Thyroid gland (tissue), 4 donors: ENCODE measurements at regions not wholly inside any gene's neighbourhood (a gene's known extent, or its start where the extent isn't known, plus 50 kb on each side); places are given as distances from the start of the nearest gene placed in this dataset.
A peak's percentile ranks its signal among the peaks of the same experiment; 100 is the strongest.

Experiments used
- DNase-seq, 2 donors: peaks; one replicate each; pipeline ENCODE4 v3.0.0-alpha.2; 2019
- H3K27ac ChIP-seq, 3 donors: fragments of 200-600 bp; sonication (generic); 1 replicate in 2 of 3; 2 replicates in 1 of 3; pipeline ENCODE4 v1.5.1; 2016 to 2019; ENCODE audit warnings: mild to moderate bottlenecking in 1 of 3, moderate library complexity in 1 of 3
- H3K27me3 ChIP-seq: fragments of 200-600 bp; sonication (generic); one replicate; pipeline ENCODE4 v1.5.1; 2019
- H3K36me3 ChIP-seq, 2 donors: fragments of 200-600 bp; sonication (generic); one replicate each; pipeline ENCODE4 v1.5.1; 2016 to 2019
- H3K4me1 ChIP-seq, 2 donors: fragments of 200-600 bp; sonication (generic); one replicate each; pipeline ENCODE4 v1.5.1; 2017 to 2019
- H3K4me3 ChIP-seq, 3 donors: fragments of 200-600 bp; sonication (generic); replicated peaks in 1 of 3; 1 replicate in 2 of 3; 2 replicates in 1 of 3; pipeline ENCODE4 v1.5.1; 2016; ENCODE audit warnings: mild to moderate bottlenecking in 1 of 3
- H3K9me3 ChIP-seq: fragments of 200-600 bp; sonication (generic); one replicate; pipeline ENCODE4 v1.5.1; 2017
- POLR2A ChIP-seq, 2 donors: fragments of 450-650 bp; IDR thresholded peaks; one replicate each; pipeline ENCODE4 v1.6.1; 2017; ENCODE audit warnings: antibody characterized with exemption in 2 of 2, mild to moderate bottlenecking in 2 of 2, moderate library complexity in 1 of 2
- WGBS, 2 donors: methylation state at CpG; one replicate each; pipeline ENCODE4 v1.1.5; 2017; 5-methylcytosine and 5-hydroxymethylcytosine counted together
- intact Hi-C: fragments of 100-400 bp; cut with DNase I; formaldehyde crosslinking; loops from one replicate; pipeline ENCODE4 v1.15.1; 2023
- TF ChIP-seq, protein P1 (sequence below), 6 experiments: fragments of 200-600 bp in 3 of 6; fragments of 450-650 bp in 3 of 6; sonication (generic) in 3 of 6; IDR thresholded peaks; one replicate each; pipeline ENCODE4 v1.5.1; 2016 to 2019; ENCODE audit warnings: antibody characterized with exemption in 6 of 6, mild to moderate bottlenecking in 2 of 6, inconsistent platforms in 1 of 6, moderate library complexity in 1 of 6

DNA sequence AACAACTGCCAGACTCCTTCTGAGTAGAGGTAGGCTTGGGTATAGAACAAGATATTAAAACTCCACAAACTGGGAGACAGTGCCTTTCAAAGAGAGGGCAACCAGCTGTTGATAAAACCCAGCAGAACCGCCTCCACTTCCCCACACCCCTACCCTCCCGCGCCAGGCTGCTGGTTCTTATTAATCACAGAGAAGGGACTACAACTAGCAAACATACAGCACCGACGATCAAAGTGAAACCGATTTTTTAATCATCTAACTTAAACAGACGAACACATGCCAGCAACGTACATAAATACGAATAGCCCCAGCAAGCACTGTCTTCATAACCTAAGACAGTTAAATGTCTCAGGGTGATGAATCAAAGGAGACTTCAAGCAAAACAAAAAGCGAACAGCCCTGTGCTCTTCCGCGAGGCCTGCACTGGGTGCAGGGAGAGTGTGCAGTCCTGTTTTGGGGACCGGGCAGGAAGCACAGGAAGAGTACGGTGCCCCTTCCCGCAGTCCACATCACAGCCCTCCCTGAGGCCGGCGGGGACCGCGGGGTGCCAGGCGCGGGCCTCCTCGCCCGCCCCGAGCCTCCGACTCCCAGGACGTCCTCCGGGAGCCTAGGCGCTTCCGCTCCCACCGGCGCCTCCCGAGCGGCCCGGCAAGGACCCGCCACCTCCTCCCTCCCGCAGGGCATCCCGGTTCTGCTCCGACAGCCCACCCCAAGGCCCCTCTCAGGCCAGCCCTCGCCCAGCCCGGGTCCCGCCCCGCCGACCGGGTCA is 75.1 kb upstream of the VGLL4 start:
- peak overlapping the region; percentile 89 to 97 (median 95) for H3K27ac ChIP-seq
- intact Hi-C loops: no loop called here
- peak; percentile 8 to 12 for TF ChIP-seq POLR2A (IDR thresholded peaks at IDR 0.05)
- TF ChIP-seq, protein P1, sequence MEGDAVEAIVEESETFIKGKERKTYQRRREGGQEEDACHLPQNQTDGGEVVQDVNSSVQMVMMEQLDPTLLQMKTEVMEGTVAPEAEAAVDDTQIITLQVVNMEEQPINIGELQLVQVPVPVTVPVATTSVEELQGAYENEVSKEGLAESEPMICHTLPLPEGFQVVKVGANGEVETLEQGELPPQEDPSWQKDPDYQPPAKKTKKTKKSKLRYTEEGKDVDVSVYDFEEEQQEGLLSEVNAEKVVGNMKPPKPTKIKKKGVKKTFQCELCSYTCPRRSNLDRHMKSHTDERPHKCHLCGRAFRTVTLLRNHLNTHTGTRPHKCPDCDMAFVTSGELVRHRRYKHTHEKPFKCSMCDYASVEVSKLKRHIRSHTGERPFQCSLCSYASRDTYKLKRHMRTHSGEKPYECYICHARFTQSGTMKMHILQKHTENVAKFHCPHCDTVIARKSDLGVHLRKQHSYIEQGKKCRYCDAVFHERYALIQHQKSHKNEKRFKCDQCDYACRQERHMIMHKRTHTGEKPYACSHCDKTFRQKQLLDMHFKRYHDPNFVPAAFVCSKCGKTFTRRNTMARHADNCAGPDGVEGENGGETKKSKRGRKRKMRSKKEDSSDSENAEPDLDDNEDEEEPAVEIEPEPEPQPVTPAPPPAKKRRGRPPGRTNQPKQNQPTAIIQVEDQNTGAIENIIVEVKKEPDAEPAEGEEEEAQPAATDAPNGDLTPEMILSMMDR (IDR thresholded peaks at IDR 0.05): peak in 1 of 6 experiments; percentile 4
- no peaks in the 10 kb centered on the region for H3K27me3 ChIP-seq
- peak; percentile 59 to 69 for DNase-seq
- H3K36me3 ChIP-seq: no peaks in the 10 kb centered on the region
- H3K4me3 ChIP-seq: peak overlapping the region; percentile 41 to 91 (median 68)
- no peaks in the 10 kb centered on the region for H3K9me3 ChIP-seq
- WGBS, 2 donors: 0% methylated on average over 13 to 18 of the region's 44 CpGs
- peaks cover 20 to 31% of the 10 kb centered on the region in 2 donors for H3K4me1 ChIP-seq

DNA sequence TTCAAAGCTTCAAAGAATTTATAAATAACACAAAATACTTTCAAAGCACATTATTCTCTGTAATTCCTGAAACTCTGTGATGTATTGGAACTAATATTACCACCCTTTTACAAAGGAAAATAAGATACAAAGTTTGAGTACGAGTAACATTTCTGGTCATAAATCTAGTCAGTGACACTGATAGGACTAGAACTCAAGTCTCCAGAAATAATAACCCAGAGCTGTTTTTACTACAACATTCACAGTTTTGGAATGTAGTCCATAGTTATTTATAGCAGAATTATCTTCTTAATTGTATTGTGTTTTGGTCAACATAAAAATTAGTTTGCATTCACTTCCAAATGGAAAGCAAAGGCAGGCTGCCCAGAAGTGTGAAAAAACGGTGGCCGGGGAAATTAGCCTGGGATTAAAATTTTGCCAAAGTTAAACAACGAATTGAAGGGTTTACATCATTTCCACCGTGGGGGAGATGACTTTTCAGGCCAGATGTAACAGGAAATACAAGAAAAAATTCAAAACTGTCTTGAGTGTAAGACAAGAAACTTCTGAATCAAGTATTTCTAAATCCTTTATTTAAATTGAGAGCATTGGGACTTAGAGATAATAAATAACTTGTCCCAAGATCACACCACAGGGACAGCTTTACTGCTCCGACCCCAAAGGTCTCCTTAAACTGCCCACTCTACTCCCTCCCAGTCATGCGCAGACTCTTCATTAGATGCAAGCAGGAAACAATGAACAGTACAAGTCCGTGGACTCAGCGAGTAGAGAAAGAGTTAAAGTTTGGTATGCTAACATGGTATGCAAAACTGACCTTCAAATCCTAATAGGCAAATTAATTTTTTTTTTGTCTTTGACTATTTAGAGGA is 74.3 kb upstream of the VGLL4 start:
- H3K27ac ChIP-seq: peak overlapping the region; percentile 89 to 97 (median 95)
- no peak for TF ChIP-seq POLR2A (IDR thresholded peaks at IDR 0.05)
- TF ChIP-seq, protein P1 (IDR thresholded peaks at IDR 0.05): no peak
- 17 to 22% methylated on average over 9 of the region's 9 CpGs for WGBS, 2 donors
- intact Hi-C loops: no loop called here
- H3K27me3 ChIP-seq: no peaks in the 10 kb centered on the region
- peak overlapping the region in 2 of 3 donors; percentile 41 to 91 for H3K4me3 ChIP-seq
- no peaks in the 10 kb centered on the region for H3K36me3 ChIP-seq
- DNase-seq: no peak
- peaks cover 20 to 31% of the 10 kb centered on the region in 2 donors for H3K4me1 ChIP-seq
- no peaks in the 10 kb centered on the region for H3K9me3 ChIP-seq

DNA sequence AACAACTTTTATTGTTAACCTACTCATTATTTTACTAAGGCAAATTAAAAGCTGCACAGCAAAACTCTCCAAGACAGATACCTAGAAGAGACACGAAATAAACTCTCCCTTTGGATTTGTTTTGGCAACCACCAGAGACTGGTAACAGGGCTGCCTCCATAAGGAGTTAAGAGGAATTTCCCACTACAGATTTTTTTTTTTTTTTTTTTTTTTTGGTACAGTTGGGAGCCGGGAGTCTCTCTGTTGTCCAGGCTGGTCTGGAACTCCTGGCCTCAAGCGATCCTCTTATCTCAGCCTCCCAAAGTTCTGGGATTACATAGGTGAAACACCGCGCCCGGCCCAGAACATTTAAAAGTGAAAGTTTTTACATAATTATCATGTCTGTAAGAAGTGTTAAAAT is 73.6 kb upstream of the VGLL4 start:
- WGBS, 2 donors: 47 to 52% methylated on average over 6 of the region's 6 CpGs
- peak overlapping the region; percentile 13 to 95 (median 89) for H3K27ac ChIP-seq
- H3K4me3 ChIP-seq: no peak overlapping the region
- no peak for DNase-seq
- H3K9me3 ChIP-seq: no peaks in the 10 kb centered on the region
- peaks cover 20 to 31% of the 10 kb centered on the region in 2 donors for H3K4me1 ChIP-seq
- no peaks in the 10 kb centered on the region for H3K27me3 ChIP-seq
- TF ChIP-seq POLR2A (IDR thresholded peaks at IDR 0.05): no peak
- TF ChIP-seq, protein P1 (IDR thresholded peaks at IDR 0.05): no peak
- intact Hi-C loops: no loop called here
- no peaks in the 10 kb centered on the region for H3K36me3 ChIP-seq

GRCh38 chr3:11716573-11717290 is 73.0 kb upstream of the VGLL4 start:
- intact Hi-C loops: no loop called here
- H3K27me3 ChIP-seq: no peaks in the 10 kb centered on the region
- no peak for TF ChIP-seq POLR2A (IDR thresholded peaks at IDR 0.05)
- TF ChIP-seq, protein P1 (IDR thresholded peaks at IDR 0.05): no peak
- H3K9me3 ChIP-seq: no peaks in the 10 kb centered on the region
- DNase-seq: no peak
- H3K27ac ChIP-seq: peak overlapping the region in 2 of 3 donors; percentile 13 to 37
- H3K36me3 ChIP-seq: no peaks in the 10 kb centered on the region
- H3K4me1 ChIP-seq: peaks cover 20 to 31% of the 10 kb centered on the region in 2 donors
- WGBS, 2 donors: 65 to 66% methylated on average over 6 of the region's 6 CpGs
- H3K4me3 ChIP-seq: no peak overlapping the region
